ENCODE measurements at regions not wholly inside any gene's neighbourhood (a gene's known extent, or its start where the extent isn't known, plus 50 kb on each side); places are given as distances from the start of the nearest gene placed in this dataset.

- no peak for TF ChIP-seq CTCF (conservative IDR thresholded peaks at IDR 0.05; ENCODE audit: low read depth, low read length)
- TF ChIP-seq EZH2phosphoT487 (IDR thresholded peaks at IDR 0.05; ENCODE audit: borderline replicate concordance, low read length): no peak
- TF ChIP-seq EZH2 (IDR thresholded peaks at IDR 0.05; ENCODE audit: low read length, unreplicated experiment): no peak
Measured at GRCh38 chr1:94319319-94320102, 82.1 kb upstream of the ARHGAP29 start.
